MM.1S (cell line): ENCODE measurements at regions not wholly inside any gene's neighbourhood (a gene's known extent, or its start where the extent isn't known, plus 50 kb on each side); places are given as distances from the start of the nearest gene placed in this dataset.

Source experiments
- DNase-seq: peaks from one replicate; pipeline ENCODE4 v3.0.0-alpha.2; 2015
- H2AFZ ChIP-seq: fragments of 300-600 bp; sonication (generic); 2 replicates; pipeline ENCODE4 v1.6.0; 2016; ENCODE audit warnings: antibody characterized with exemption, low read length
- H3F3A ChIP-seq: fragments of 300-600 bp; sonication (generic); 2 replicates; pipeline ENCODE4 v1.6.1; 2016; ENCODE audit warnings: mild to moderate bottlenecking, antibody characterized with exemption, low read length, moderate library complexity, mixed read lengths; ENCODE audit not compliant: insufficient read depth
- H3K27ac ChIP-seq: fragments of 300-600 bp; sonication (generic); 2 replicates; pipeline ENCODE4 v1.5.1; 2016; ENCODE audit warnings: mild to moderate bottlenecking, low read length
- H3K27me3 ChIP-seq: fragments of 300-600 bp; sonication (generic); replicated peaks from 2 replicates; pipeline ENCODE4 v1.6.0; 2016; ENCODE audit warnings: low read length; ENCODE audit not compliant: insufficient read depth
- H3K36me3 ChIP-seq: fragments of 300-600 bp; sonication (generic); replicated peaks from 2 replicates; pipeline ENCODE4 v1.6.1; 2016; ENCODE audit warnings: mild to moderate bottlenecking, low read length, mixed read lengths; ENCODE audit not compliant: insufficient read depth
- H3K4me1 ChIP-seq: fragments of 300-600 bp; sonication (generic); 2 replicates; pipeline ENCODE4 v1.6.1; 2016; ENCODE audit warnings: low read length, mixed read lengths
- H3K4me2 ChIP-seq: fragments of 300-600 bp; sonication (generic); 2 replicates; pipeline ENCODE4 v1.6.0; 2016; ENCODE audit warnings: low read depth, low read length
- H3K4me3 ChIP-seq: fragments of 300-600 bp; sonication (generic); 2 replicates; pipeline ENCODE4 v1.5.1; 2016; ENCODE audit warnings: low read length, mixed read lengths
- H3K79me2 ChIP-seq: fragments of 300-600 bp; sonication (generic); 2 replicates; pipeline ENCODE4 v1.6.1; 2016; ENCODE audit warnings: mixed run types, low read length, mixed read lengths
- H3K9ac ChIP-seq: fragments of 300-600 bp; sonication (generic); 2 replicates; pipeline ENCODE4 v1.6.1; 2016; ENCODE audit warnings: low read length, mixed read lengths
- H3K9me2 ChIP-seq: fragments of 300-600 bp; sonication (generic); replicated peaks from 2 replicates; pipeline ENCODE4 v1.6.1; 2016; ENCODE audit warnings: mild to moderate bottlenecking, low read length, mixed read lengths; ENCODE audit not compliant: insufficient read depth
- H3K9me3 ChIP-seq: fragments of 300-600 bp; sonication (generic); replicated peaks from 2 replicates; pipeline ENCODE4 v1.6.1; 2016; ENCODE audit warnings: mild to moderate bottlenecking, low read length, mixed read lengths; ENCODE audit not compliant: insufficient read depth
- H4K20me1 ChIP-seq: fragments of 300-600 bp; sonication (generic); 2 replicates; pipeline ENCODE4 v1.6.1; 2016; ENCODE audit warnings: mild to moderate bottlenecking, low read length, moderate library complexity, mixed read lengths; ENCODE audit not compliant: insufficient read depth
- CTCF ChIP-seq: fragments of 300-600 bp; sonication (generic); IDR thresholded peaks from 2 replicates; pipeline ENCODE4 v1.5.1; 2016; ENCODE audit warnings: antibody characterized with exemption, low read length, mixed read lengths
- EZH2 ChIP-seq: fragments of 300-600 bp; sonication (generic); optimal IDR thresholded peaks from 2 replicates; pipeline ENCODE3; 2017; ENCODE audit warnings: low read depth, mild to moderate bottlenecking, antibody characterized with exemption, low read length, mixed read lengths
- EZH2phosphoT487 ChIP-seq: fragments of 300-600 bp; sonication (generic); IDR thresholded peaks from 2 replicates; pipeline ENCODE4 v1.6.1; 2018; ENCODE audit warnings: antibody characterized with exemption, low read length

- Histone ChIP-seq H3K4me1 (no peaks in the 10 kb centered on the region), H3K9ac (no peak overlapping the region), H3K4me2 (no peak overlapping the region), H3K9me3 (no peaks in the 10 kb centered on the region; the same call in 1 of the 2 replicates), H2AFZ (no peak overlapping the region), H3K27me3 (no peaks in the 10 kb centered on the region), H3K9me2 (no peaks in the 10 kb centered on the region), H3K79me2 (no peaks in the 10 kb centered on the region), H3K27ac (no peak overlapping the region), H3K36me3 (no peaks in the 10 kb centered on the region), H3K4me3 (no peak overlapping the region), H4K20me1 (no peaks in the 10 kb centered on the region), H3F3A (no peaks in the 10 kb centered on the region)
- TF ChIP-seq EZH2, result no peak
- DNase-seq, result no peak
Measured at GRCh38 chr4:96102541-96103026, 262.7 kb downstream of the PDHA2 start.

GRCh38 chr4:96103086-96103485 is 263.2 kb downstream of the PDHA2 start:
- no peak for DNase-seq
- H3K9ac ChIP-seq, result no peak overlapping the region
- no peak overlapping the region for H3K4me3 ChIP-seq
- H3K27me3 ChIP-seq, result no peaks in the 10 kb centered on the region
- H3K79me2 ChIP-seq, result no peaks in the 10 kb centered on the region
- TF ChIP-seq EZH2 (no peak), EZH2phosphoT487 (no peak), CTCF (no peak)
- no peaks in the 10 kb centered on the region; the same call in 1 of the 2 replicates for H3K9me3 ChIP-seq
- no peak overlapping the region for H3K4me2 ChIP-seq
- H2AFZ ChIP-seq, result no peak overlapping the region
- no peaks in the 10 kb centered on the region for H3K4me1 ChIP-seq
- H3K36me3 ChIP-seq, result no peaks in the 10 kb centered on the region
- no peaks in the 10 kb centered on the region for H3F3A ChIP-seq
- H3K9me2 ChIP-seq, result no peaks in the 10 kb centered on the region
- H4K20me1 ChIP-seq, result no peaks in the 10 kb centered on the region
- no peak overlapping the region for H3K27ac ChIP-seq

GRCh38 chr4:96108146-96108545 is 268.3 kb downstream of the PDHA2 start:
- Histone ChIP-seq H3K4me3 (no peak overlapping the region), H3K9me2 (no peaks in the 10 kb centered on the region), H3F3A (no peaks in the 10 kb centered on the region), H4K20me1 (no peaks in the 10 kb centered on the region), H3K9me3 (no peaks in the 10 kb centered on the region; the same call in 1 of the 2 replicates), H3K27me3 (no peaks in the 10 kb centered on the region), H3K9ac (no peak overlapping the region), H3K79me2 (no peaks in the 10 kb centered on the region), H3K36me3 (no peaks in the 10 kb centered on the region), H2AFZ (no peak overlapping the region), H3K4me2 (no peak overlapping the region), H3K4me1 (no peaks in the 10 kb centered on the region), H3K27ac (no peak overlapping the region)
- TF ChIP-seq CTCF (no peak), EZH2phosphoT487 (no peak), EZH2 (no peak)
- no peak for DNase-seq

GRCh38 chr4:96112631-96113030 is 272.7 kb downstream of the PDHA2 start:
- no peaks in the 10 kb centered on the region for H3K4me1 ChIP-seq
- H3K4me2 ChIP-seq, result no peak overlapping the region
- no peaks in the 10 kb centered on the region for H3K79me2 ChIP-seq
- H3K4me3 ChIP-seq, result no peak overlapping the region
- no peaks in the 10 kb centered on the region for H3K9me2 ChIP-seq
- no peak for DNase-seq
- no peak overlapping the region for H2AFZ ChIP-seq
- no peaks in the 10 kb centered on the region for H3K27me3 ChIP-seq
- no peaks in the 10 kb centered on the region for H3K36me3 ChIP-seq
- no peak for TF ChIP-seq EZH2phosphoT487
- TF ChIP-seq CTCF, result no peak
- no peak for TF ChIP-seq EZH2
- H4K20me1 ChIP-seq, result no peaks in the 10 kb centered on the region
- no peaks in the 10 kb centered on the region for H3F3A ChIP-seq
- H3K27ac ChIP-seq, result no peak overlapping the region
- no peak overlapping the region for H3K9ac ChIP-seq
- H3K9me3 ChIP-seq, result no peaks in the 10 kb centered on the region
